Activated CD8-positive, alpha-beta memory T cell treated with anti-CD3 and anti-CD28 coated beads for 24 hours (primary cell): ENCODE measurements at regions not wholly inside any gene's neighbourhood (a gene's known extent, or its start where the extent isn't known, plus 50 kb on each side); places are given as distances from the start of the nearest gene placed in this dataset.
"Not testable (repeated sequence)": the region's sequence is repeated elsewhere in the genome, so short reads cannot be mapped to it uniquely, and the experiment has no call there.

Source experiments
- DNase-seq: peaks from one replicate; pipeline ENCODE4 v3.0.0-alpha.2; 2020

GRCh38 chr4:181830404-181831035, 412.7 kb upstream of the TENM3 start:
- no peak for DNase-seq

GRCh38 chr4:181834071-181834470, 409.1 kb upstream of the TENM3 start:
- no peak for DNase-seq

DNA sequence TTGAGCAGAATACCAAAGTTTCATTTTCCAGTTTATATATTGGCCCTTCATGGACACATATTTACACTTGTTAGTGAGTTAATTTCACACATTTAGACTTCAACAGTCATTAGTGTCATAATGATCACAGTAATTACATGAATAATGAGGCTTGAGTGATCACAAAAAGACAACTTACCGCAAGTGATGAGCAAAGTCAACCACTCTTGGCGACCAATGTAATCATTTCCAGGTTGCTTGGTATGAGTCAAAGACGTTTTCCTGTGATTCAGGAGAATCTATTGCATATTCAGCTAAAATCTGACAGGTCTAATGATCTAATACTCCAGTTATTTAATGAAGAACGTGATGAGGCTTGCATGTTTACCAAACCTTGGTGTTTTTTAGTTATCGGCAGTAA, 407.9 kb upstream of the TENM3 start:
- no peak for DNase-seq

- DNase-seq, result no peak
These were observed 404.9 kb upstream of the TENM3 start for GRCh38 chr4:181838253-181838652.

DNA sequence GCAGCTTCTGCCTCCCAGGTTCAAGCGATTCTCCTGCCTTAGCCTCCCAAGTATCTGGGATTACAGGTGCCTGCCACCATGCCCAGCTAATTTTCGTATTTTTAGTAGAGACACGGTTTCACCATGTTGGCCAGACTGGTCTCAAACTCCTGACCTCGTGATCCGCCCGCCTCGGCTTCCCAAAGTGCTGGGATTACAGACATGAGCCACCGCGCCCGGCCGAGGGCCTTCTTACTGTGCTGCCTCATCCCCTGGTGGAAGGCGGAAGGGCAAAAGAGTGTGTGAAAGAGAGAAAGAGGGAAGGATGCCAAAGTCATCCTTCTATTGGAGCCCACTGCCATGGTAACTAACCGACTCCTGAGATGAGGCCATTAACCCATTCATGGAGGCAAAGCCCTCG, 399.4 kb upstream of the TENM3 start:
- not testable (repeated sequence) for DNase-seq

DNA sequence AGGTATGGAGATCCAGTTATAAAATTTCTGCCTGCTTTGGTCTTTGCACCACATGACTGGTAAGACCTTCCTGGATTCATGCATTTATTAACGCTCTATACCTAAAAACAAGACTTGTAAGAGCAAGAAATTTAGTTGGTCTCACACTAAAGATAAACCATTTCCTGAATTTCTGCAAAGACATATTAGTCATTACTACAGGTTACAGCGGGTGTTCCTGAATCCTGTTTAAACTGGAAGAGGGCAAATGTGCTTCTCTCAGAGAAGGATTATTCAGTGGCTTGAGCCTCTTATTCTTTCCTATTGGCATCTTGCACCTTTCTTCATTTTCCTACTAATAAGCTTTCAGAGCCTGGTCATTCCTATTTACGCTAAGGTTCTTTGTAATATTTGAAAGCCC, 397.6 kb upstream of the TENM3 start:
- no peak for DNase-seq

- no peak for DNase-seq
These were observed 396.3 kb upstream of the TENM3 start for GRCh38 chr4:181846934-181847333.

DNA sequence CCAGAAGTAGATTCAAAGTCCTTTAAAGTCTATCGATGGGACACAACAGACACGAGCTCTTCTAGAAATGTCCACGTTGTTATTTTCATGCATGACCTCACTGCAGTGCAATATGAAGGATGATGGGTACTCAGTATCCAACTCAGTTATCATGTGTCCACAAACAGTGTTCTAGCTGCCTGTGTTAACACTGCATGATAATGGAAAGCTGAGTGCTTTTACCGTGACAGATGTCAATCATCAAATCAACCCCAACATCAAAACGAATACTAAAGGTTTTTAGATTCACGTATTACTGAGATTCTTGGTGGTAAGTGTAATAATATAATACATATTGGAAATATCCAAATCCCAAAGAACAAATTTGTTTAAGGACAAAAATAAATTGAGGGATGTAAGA, 394.8 kb upstream of the TENM3 start:
- no peak for DNase-seq

DNA sequence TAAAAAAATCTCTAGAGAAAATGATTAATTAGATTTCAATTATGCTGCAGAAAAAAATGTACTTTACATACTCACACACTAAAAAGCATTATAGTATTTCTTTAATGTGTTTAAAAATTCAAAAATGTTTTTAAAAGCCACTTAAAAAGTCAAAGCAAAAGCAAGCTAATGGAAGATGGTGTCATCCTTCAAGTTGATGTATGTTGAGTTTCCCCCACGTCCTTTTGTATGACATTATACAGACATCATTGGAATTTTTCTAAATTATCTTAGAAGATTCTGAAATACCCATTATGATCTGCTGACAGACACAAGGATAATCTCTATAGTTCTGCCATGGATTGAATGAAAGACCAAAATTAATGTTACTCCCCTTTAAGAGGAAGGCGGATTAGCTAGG, 393.7 kb upstream of the TENM3 start:
- no peak for DNase-seq

GRCh38 chr4:181853881-181854511, 389.2 kb upstream of the TENM3 start:
- DNase-seq, result no peak

- DNase-seq, result no peak
These were observed 387.9 kb upstream of the TENM3 start for GRCh38 chr4:181855307-181855706.

GRCh38 chr4:181857471-181857870, 385.7 kb upstream of the TENM3 start:
- not testable (repeated sequence) for DNase-seq

DNA sequence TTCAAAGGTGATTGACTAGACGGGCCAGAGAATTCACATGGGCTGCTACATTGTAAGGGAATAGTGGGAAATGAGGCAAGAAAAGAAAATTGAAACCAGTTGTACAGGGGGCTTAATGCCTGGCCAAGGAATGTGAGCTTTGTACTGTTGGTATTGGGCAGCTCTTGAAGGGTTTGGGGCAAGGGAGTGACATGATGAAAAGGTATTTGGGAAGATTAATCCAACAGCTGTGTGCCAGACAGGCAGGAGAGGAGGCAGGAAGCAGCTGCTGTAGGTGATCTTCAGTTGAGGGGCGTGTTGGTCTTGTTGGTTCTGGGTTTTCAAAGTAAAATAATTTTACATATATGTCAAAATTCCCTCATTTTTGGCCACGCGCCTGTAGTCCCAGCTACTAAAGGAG, 384.5 kb upstream of the TENM3 start:
- DNase-seq, result no peak

DNA sequence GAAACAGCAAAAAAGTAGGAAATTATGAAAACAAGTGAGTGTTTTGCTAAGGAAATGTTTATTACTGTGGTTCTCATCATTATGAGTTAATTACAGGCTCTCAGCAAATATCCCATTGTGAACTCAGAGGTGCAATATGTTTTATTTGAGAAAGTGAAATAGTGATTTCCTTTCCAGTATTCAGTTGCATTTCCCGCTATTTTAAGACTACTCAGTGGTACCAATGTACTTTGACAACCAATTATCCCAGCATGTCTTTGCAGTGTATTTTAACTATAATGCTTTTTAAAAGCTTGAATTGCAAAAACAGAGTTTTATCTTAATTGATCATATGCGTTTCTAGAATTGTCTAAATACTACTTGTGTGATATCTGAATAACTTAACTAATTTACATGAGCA, 383.8 kb upstream of the TENM3 start:
- no peak for DNase-seq

GRCh38 chr4:181860157-181860556, 383.0 kb upstream of the TENM3 start:
- no peak for DNase-seq

- DNase-seq, result no peak
These were observed 382.5 kb upstream of the TENM3 start for GRCh38 chr4:181860668-181861067.

DNA sequence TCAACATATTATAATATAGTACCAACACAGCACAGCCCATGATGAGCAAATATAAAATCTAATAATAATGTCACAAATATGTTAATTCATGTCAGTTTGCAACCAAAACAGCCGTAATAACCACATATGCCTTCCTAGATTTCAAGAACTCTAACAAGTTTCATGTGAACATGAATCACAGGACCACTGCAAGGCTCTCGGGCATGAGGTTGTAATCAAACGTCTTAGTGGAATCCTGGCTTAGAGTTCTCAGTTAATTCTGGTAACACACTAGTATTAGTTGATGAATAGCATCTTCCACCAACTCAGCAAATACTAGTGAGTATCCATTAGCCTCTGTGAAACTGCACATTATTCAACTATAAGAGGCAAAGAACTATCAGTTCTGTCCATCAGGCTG, 379.3 kb upstream of the TENM3 start:
- DNase-seq, result no peak

DNA sequence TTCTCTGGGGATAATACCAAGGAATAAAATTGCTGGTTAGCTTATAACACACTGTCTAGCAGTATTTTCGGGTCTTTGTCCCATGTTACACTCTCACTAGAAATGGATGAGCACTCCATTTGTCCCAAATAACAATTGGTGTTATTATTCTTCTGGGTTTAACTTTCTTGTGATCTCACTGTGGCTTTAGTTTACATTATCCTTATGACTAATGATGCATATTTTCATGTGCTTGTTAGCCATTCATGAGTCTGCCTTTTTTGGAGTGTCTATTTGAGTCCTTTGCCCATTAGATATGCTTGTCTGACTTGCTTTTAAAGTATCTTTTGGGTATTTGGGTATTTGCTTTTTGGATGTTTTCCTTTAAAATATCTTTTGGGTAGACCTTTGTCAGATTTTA, 372.9 kb upstream of the TENM3 start:
- no peak for DNase-seq

DNA sequence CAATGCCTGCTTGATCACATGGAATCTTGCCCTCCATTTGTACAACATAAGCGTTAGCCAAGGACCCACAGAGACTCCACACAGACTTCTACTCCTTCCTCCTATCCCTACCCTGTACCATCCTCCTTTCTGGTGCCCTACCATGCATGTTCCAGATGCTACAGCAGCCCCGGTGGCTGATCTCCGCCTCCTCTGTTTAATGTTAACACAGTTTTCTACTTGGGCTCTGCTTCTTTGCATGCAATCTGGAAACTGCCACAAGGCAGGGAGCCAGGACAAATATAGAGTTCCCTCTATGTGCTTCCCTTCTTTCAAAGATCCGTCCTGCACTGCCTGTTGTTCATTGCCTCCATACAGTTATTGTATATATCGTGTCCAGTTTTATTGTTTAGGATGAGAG, 368.6 kb upstream of the TENM3 start:
- no peak for DNase-seq

- no peak for DNase-seq
These were observed 365.8 kb upstream of the TENM3 start for GRCh38 chr4:181877329-181877848.

DNA sequence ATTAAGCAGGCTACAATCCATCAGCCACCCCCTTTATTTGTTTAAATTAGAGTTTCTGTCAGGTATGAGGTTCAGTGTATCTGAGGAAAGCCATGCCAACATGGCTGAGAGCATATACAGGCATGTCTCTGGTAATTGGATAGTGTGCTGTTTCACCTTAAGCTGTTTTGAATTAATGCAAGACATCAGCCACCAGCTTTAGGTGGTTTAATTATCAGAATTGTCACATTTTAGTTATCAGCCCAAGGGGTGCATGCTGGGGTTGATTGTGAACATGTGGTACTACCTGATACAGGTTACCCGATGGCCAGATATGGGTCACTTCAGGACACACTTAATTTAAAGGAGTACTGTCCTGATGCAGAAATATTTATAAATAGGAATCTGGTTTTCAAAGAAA, 353.2 kb upstream of the TENM3 start:
- DNase-seq, result no peak

DNA sequence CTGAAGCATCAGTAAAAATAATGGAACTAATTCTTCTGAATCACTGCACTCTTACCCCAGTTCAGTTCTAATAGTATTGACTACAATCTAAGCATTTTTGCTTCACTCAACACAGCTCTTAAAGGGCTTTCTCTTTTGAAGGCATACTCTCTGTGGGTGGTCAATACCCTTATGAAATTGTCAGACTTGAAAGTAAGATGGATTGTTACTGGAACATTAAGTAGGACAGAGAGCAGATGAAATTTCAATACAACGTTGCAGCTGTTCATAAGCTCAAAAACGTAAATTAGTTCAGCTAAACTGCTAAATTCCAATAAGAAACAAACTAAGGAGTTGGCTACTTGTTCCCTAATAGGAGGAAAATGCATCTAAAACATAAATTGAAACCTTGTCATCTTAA, 352.3 kb upstream of the TENM3 start:
- no peak for DNase-seq

GRCh38 chr4:181896614-181897013, 346.6 kb upstream of the TENM3 start:
- DNase-seq, result no peak

DNA sequence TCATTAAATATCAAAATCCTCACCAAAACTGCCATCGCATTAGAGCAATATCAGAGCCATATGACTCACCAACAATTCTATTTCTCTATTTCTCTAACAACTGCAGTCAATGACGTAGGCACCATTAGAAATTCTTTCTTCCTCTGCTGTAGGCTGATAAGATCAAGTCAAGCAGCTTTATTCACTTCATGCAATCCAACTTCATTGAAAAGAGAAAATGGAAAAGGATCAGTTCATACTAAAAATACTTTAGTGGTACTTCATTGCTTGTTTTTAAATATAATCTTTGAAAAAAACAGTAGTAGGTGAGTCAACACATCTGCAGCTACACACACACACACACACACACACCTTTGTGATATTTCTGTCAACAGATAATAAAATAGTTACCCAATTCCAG, 345.3 kb upstream of the TENM3 start:
- DNase-seq, result no peak

DNA sequence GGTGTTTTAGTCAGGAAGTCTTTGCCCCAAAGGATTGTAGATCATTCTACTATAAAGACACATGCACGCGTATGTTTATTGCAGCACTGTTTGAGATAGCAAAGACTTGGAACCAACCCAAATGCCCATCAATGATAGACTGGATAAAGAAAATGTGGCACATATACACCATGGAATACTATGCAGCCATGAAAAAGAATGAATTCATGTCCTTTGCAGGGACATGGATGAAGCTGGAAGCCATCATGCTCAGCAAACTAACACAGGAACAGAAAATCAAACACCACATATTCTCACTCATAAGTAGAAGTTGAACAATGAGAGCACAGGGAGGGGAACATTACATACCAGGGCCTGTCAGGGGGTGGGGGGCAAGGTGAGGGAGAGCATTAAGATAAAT, 340.8 kb upstream of the TENM3 start:
- DNase-seq, result not testable (repeated sequence)
